ENCODE measurements at regions not wholly inside any gene's neighbourhood (a gene's known extent, or its start where the extent isn't known, plus 50 kb on each side); places are given as distances from the start of the nearest gene placed in this dataset.
"Not testable (repeated sequence)": the region's sequence is repeated elsewhere in the genome, so short reads cannot be mapped to it uniquely, and the experiment has no call there.

DNA sequence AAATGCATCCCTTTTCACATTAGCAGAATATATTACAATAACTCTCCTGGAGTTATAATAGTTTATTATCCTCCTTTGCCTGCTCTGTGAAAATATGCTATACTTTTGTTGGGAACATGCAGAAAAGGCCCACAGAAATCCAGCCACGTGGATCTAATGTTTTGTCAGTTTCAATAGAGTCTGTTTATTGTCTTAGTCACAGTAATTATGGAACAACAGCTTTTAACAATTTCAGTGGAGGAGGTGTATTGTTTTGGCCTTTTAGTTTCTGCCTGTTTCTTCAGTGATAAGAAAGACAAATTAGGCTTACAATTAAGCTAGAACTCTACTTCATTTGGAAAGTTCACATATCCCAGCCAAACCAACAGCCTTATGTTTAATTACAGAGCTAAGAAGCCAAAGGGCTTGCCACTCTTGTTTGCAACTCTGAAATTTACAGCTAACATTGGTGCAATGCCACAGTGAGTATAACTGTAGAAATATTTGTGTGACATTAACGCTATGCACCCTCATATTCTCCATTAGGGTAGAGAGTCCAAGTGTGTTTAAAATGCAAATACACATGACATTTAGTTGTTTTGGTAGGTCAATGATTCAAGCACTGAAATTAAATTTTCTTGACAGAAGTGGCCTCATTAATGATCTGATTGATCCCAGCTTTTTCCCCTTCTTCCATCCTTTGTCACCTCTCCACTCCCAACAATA, 175.8 kb downstream of the USP46 start:
- Histone ChIP-seq H3K36me3 (no peaks in the 10 kb centered on the region), H3K27me3 (peaks cover 35% of the 10 kb centered on the region), H3K4me3 (no peak overlapping the region), H3K9me3 (no peaks in the 10 kb centered on the region)
- no peak for DNase-seq

DNA sequence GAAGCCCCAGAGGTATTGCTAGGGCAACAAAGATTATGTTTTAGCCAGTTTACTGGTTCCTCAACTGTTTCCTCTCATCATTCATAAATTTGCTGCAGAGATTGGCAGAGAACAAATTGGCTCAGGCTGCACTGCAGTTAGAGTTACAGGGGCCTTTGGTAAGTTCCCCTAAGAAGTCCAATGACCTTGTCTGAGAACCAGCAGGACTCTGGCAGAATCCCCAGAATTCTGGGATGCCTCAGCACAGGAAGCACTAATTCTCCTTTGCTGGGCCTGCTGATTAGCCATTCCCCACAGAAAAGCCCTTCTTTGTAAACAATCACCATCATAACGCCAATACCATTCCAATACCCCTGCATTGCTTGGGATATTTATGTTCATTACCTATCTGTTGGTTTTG, 151.3 kb downstream of the USP46 start:
- no peaks in the 10 kb centered on the region; the same call in 1 of the 2 replicates for H3K9me3 ChIP-seq
- no peak overlapping the region for H3K4me3 ChIP-seq
- no peaks in the 10 kb centered on the region for H3K36me3 ChIP-seq
- DNase-seq, result peak; percentile 98
- peaks cover 9% of the 10 kb centered on the region for H3K27me3 ChIP-seq

DNA sequence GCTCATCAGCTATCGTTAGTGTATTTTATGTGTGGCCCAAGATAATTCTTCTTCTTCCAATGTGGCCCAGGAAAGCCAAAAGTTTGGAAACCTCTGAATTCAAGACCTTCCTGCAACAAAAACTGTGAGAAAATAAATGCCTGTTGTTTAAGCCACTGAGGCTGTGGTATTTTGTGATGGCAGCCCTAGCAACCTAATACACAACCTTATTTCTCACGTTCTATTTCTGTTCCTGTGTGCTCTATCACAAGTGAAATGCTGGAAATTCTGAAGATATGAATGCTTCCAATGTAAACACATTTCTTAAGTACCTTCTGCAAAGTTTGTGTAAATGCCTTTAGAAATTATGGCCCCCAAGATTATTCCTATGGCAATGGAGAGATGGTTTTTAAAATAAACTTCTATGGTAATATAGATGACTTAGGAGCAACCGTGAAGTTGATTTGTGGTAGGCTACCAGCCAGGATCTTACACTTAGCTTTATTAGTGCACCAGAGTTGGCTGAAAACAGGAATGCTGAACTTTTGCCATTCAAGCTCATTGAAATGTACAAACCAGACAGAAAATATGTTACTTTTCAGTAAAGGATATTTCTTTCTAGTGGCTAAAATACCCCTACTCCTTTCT, 148.0 kb downstream of the USP46 start:
- DNase-seq, result no peak
- no peak overlapping the region for H3K4me3 ChIP-seq
- 0 out of 2 replicates have a peak, but pooled peaks cover 5% of the 10 kb centered on the region for H3K27me3 ChIP-seq
- no peaks in the 10 kb centered on the region for H3K36me3 ChIP-seq
- H3K9me3 ChIP-seq, result no peaks in the 10 kb centered on the region

DNA sequence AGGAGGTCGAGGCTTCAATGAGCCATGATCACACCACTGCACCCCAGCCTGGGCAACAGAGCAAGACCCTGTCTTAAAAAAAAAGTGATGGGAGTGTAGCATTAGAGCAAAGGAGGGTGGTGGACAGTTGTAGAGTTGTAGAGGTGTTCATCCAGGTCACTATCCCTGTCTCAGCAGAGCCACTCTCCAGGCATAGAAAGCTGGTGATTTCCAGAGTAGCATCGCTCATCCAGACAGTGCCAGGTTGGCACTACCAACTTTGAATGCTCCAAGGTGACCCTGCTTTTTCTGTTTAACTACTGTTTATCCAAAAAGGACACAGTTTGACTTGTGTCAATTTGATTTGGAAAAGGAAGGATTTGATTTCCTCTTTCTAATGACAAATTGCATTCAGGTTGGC, 147.3 kb downstream of the USP46 start:
- Histone ChIP-seq H3K9me3 (no peaks in the 10 kb centered on the region), H3K27me3 (0 out of 2 replicates have a peak, but pooled peaks cover 5% of the 10 kb centered on the region), H3K36me3 (no peaks in the 10 kb centered on the region), H3K4me3 (no peak overlapping the region)
- DNase-seq, result no peak

DNA sequence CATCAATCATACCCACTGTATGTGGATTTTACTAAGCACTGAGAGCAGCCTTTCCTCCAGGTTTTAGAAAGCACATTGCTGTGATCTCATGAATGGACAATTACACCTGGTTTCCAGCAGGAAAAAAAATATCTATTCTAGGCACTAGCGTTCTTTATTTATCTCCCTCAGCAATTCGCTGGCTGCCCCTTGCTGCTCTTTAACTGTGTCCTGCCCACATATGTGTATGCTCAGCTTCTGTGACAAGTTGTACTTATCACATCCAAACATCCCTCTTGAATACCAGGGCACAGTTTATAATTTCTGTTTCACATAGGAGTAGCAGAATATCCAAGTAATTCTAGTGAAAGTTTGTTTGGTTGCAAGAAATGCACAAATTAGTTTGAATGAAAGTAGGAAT, 146.8 kb downstream of the USP46 start:
- H3K27me3 ChIP-seq, result 0 out of 2 replicates have a peak, but pooled peaks cover 5% of the 10 kb centered on the region
- H3K36me3 ChIP-seq, result no peaks in the 10 kb centered on the region
- no peaks in the 10 kb centered on the region for H3K9me3 ChIP-seq
- no peak for DNase-seq
- H3K4me3 ChIP-seq, result no peak overlapping the region

DNA sequence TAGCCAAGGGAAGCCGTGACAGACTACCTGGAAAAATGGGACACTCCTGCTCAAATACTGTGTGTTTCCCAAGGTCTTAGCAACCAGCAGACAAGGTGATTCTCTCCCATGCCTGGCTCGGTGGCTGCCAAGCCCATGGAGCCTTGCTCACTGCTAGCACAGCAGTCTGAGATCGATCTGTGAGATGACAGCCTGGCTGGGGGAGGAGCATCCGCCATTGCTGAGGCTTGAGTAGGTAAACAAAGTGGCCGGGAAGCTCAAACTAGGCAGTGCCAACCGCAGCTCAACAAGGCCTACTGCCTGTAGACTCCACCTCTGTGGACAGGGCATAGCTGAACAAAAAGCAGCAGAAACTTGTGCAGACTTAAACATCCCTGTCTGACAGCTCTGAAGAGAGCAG, 137.0 kb downstream of the USP46 start:
- not testable (repeated sequence) for DNase-seq, H3K9me3 ChIP-seq, H3K27me3 ChIP-seq, H3K4me3 ChIP-seq, H3K36me3 ChIP-seq

DNA sequence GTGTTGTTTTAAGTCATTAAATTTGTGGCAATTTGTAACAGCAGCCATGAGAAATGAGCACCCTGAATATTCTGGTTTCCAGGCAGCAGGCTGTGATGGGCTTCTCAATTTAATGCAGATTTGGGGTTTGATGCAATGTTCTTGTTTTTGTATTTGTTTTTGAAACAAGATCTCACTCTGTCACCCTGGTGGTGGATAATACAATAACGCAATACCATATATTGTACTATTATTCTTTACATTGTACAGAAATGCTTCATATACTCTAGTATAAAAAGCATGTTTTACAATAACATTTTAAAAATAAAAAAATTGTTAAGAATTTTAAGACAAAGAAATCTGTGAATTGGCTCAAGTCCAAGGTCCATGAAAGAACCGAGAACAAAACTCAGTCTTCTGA, 129.1 kb downstream of the USP46 start:
- H3K27me3 ChIP-seq, result 0 out of 2 replicates have a peak, but pooled peaks cover 3% of the 10 kb centered on the region
- H3K9me3 ChIP-seq, result peaks cover 5% of the 10 kb centered on the region
- no peaks in the 10 kb centered on the region for H3K36me3 ChIP-seq
- DNase-seq, result no peak
- no peak overlapping the region for H3K4me3 ChIP-seq

DNA sequence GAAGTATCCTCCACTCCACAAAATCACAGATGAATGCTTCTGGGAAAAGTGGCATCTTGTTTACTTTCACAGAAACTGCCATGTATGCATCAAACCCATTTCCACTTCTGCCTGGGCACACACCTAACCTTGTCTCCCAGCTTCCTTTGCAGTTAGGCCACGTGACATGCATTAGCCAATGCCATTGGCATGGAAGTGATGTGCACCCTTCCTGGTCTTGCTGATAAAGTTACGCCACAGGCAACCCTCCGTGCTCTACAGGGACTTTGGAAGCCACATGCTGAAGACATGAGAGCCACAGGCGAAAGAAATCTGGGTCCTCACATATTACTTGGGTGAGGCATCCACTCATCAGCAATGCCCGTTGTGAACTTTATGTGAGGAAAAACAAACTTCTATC, 123.3 kb downstream of the USP46 start:
- Histone ChIP-seq H3K9me3 (0 out of 2 replicates have a peak, but pooled peaks cover 2% of the 10 kb centered on the region), H3K4me3 (no peak overlapping the region), H3K36me3 (no peaks in the 10 kb centered on the region), H3K27me3 (peaks cover 6% of the 10 kb centered on the region; the same call in 1 of the 2 replicates)
- DNase-seq, result no peak
